ENCODE measurements at regions not wholly inside any gene's neighbourhood (a gene's known extent, or its start where the extent isn't known, plus 50 kb on each side); places are given as distances from the start of the nearest gene placed in this dataset.

GRCh38 chr18:40976050-40976449 is 979.0 kb upstream of the PIK3C3 start:
- Histone ChIP-seq H3K9me3 (ENCODE audit: low read length) (no peaks in the 10 kb centered on the region), H3K9me2 (ENCODE audit: low read depth, low read length) (no peaks in the 10 kb centered on the region), H3K27me3 (ENCODE audit: insufficient read depth, low read length) (no peaks in the 10 kb centered on the region), H3K4me1 (ENCODE audit: insufficient read depth, low read length, severe bottlenecking) (no peaks in the 10 kb centered on the region), H3F3A (ENCODE audit: insufficient read depth, low read length) (no peaks in the 10 kb centered on the region), H3K27ac (ENCODE audit: low read depth, low read length, poor library complexity, severe bottlenecking) (no peak overlapping the region), H3K4me3 (ENCODE audit: low read depth, low read length, poor library complexity, severe bottlenecking) (no peak overlapping the region), H3K4me2 (ENCODE audit: low read length) (no peak overlapping the region), H4K20me1 (ENCODE audit: insufficient read depth, low read length) (no peaks in the 10 kb centered on the region), H3K36me3 (ENCODE audit: insufficient read depth, low read length) (no peaks in the 10 kb centered on the region), H3K9ac (ENCODE audit: low read length) (no peak overlapping the region), H3K79me2 (ENCODE audit: insufficient read depth, low read length) (no peaks in the 10 kb centered on the region), H2AFZ (ENCODE audit: low read length) (no peak overlapping the region)
- TF ChIP-seq CTCF (IDR thresholded peaks at IDR 0.05; ENCODE audit: low read length) (no peak), EZH2 (IDR thresholded peaks at IDR 0.05; ENCODE audit: borderline replicate concordance, low read length) (no peak)

GRCh38 chr18:40974448-40974847 is 980.6 kb upstream of the PIK3C3 start:
- H3K27me3 ChIP-seq (ENCODE audit: insufficient read depth, low read length): no peaks in the 10 kb centered on the region
- no peak for TF ChIP-seq CTCF (IDR thresholded peaks at IDR 0.05; ENCODE audit: low read length)
- no peak for TF ChIP-seq EZH2 (IDR thresholded peaks at IDR 0.05; ENCODE audit: borderline replicate concordance, low read length)

GRCh38 chr18:40962784-40963183 is 992.2 kb upstream of the PIK3C3 start:
- no peak overlapping the region for H3K4me3 ChIP-seq (ENCODE audit: low read depth, low read length, poor library complexity, severe bottlenecking)
- no peak overlapping the region for H3K9ac ChIP-seq (ENCODE audit: low read length)
- H3K36me3 ChIP-seq (ENCODE audit: insufficient read depth, low read length): no peaks in the 10 kb centered on the region
- H3K9me3 ChIP-seq (ENCODE audit: low read length): no peaks in the 10 kb centered on the region
- no peaks in the 10 kb centered on the region for H3K27me3 ChIP-seq (ENCODE audit: insufficient read depth, low read length)
- H3K9me2 ChIP-seq (ENCODE audit: low read depth, low read length): no peaks in the 10 kb centered on the region
- H3K4me1 ChIP-seq (ENCODE audit: insufficient read depth, low read length, severe bottlenecking): no peaks in the 10 kb centered on the region
- H2AFZ ChIP-seq (ENCODE audit: low read length): no peak overlapping the region
- TF ChIP-seq CTCF (IDR thresholded peaks at IDR 0.05; ENCODE audit: low read length) (no peak), EZH2 (IDR thresholded peaks at IDR 0.05; ENCODE audit: borderline replicate concordance, low read length) (no peak)
- H3K79me2 ChIP-seq (ENCODE audit: insufficient read depth, low read length): no peaks in the 10 kb centered on the region
- H4K20me1 ChIP-seq (ENCODE audit: insufficient read depth, low read length): no peaks in the 10 kb centered on the region
- H3K27ac ChIP-seq (ENCODE audit: low read depth, low read length, poor library complexity, severe bottlenecking): no peak overlapping the region
- H3K4me2 ChIP-seq (ENCODE audit: low read length): no peak overlapping the region
- no peaks in the 10 kb centered on the region for H3F3A ChIP-seq (ENCODE audit: insufficient read depth, low read length)

More at GRCh38 chr18:40974448-40974847, 980.6 kb upstream of the PIK3C3 start:
- Histone ChIP-seq H3K9me2 (ENCODE audit: low read depth, low read length) (no peaks in the 10 kb centered on the region), H4K20me1 (ENCODE audit: insufficient read depth, low read length) (no peaks in the 10 kb centered on the region), H3K4me3 (ENCODE audit: low read depth, low read length, poor library complexity, severe bottlenecking) (no peak overlapping the region), H3K4me2 (ENCODE audit: low read length) (no peak overlapping the region), H2AFZ (ENCODE audit: low read length) (no peak overlapping the region), H3K4me1 (ENCODE audit: insufficient read depth, low read length, severe bottlenecking) (no peaks in the 10 kb centered on the region), H3K79me2 (ENCODE audit: insufficient read depth, low read length) (no peaks in the 10 kb centered on the region), H3F3A (ENCODE audit: insufficient read depth, low read length) (no peaks in the 10 kb centered on the region), H3K27ac (ENCODE audit: low read depth, low read length, poor library complexity, severe bottlenecking) (no peak overlapping the region), H3K36me3 (ENCODE audit: insufficient read depth, low read length) (no peaks in the 10 kb centered on the region), H3K9me3 (ENCODE audit: low read length) (no peaks in the 10 kb centered on the region), H3K9ac (ENCODE audit: low read length) (no peak overlapping the region)
